Neural cell (in vitro differentiated cells): ENCODE measurements at regions not wholly inside any gene's neighbourhood (a gene's known extent, or its start where the extent isn't known, plus 50 kb on each side); places are given as distances from the start of the nearest gene placed in this dataset.

Experiments used
- CTCF ChIP-seq: fragments of 450-650 bp; IDR thresholded peaks from 2 replicates; pipeline ENCODE4 v1.5.1; 2014; ENCODE audit warnings: antibody characterized with exemption, mild to moderate bottlenecking, moderate library complexity; ENCODE audit not compliant: poor library complexity, severe bottlenecking
- EZH2 ChIP-seq: fragments of 200-600, 300-800 bp; shearing (Covaris generic), sonication (generic); IDR thresholded peaks from 2 replicates; pipeline ENCODE4 v1.6.1; 2014; ENCODE audit warnings: antibody characterized with exemption, low read length, borderline replicate concordance, mild to moderate bottlenecking; ENCODE audit not compliant: insufficient read depth, poor library complexity, severe bottlenecking
- POLR2AphosphoS5 ChIP-seq: IDR thresholded peaks from 2 replicates; pipeline ENCODE4 v1.6.1; 2012
- RAD21 ChIP-seq: fragments of 450-650 bp; conservative IDR thresholded peaks from 2 replicates; pipeline ENCODE4 v1.6.1; 2014; ENCODE audit warnings: antibody characterized with exemption, mild to moderate bottlenecking, moderate library complexity
- REST ChIP-seq: IDR thresholded peaks from 2 replicates; pipeline ENCODE4 v1.6.1; 2012; ENCODE audit warnings: borderline replicate concordance

- TF ChIP-seq REST, result no peak
- no peak for TF ChIP-seq RAD21
- no peak for TF ChIP-seq CTCF
- TF ChIP-seq EZH2, result no peak
- TF ChIP-seq POLR2AphosphoS5, result no peak
These were observed 309.1 kb upstream of the COL3A1 start for GRCh38 chr2:188664951-188665595.
